Liver (tissue), 3 donors: ENCODE measurements at regions not wholly inside any gene's neighbourhood (a gene's known extent, or its start where the extent isn't known, plus 50 kb on each side); places are given as distances from the start of the nearest gene placed in this dataset.

Experiments used
- EGR1 ChIP-seq, 2 donors: IDR thresholded peaks; 2 replicates each; pipeline ENCODE4 v1.6.1; 2016 to 2018; ENCODE audit warnings: antibody characterized with exemption in 2 of 2, low read depth in 2 of 2
- HNF4A ChIP-seq, 2 donors: conservative IDR thresholded peaks; 2 replicates each; pipeline ENCODE4 v1.6.1; 2016; ENCODE audit warnings: antibody characterized with exemption in 2 of 2, mild to moderate bottlenecking in 2 of 2
- RAD21 ChIP-seq, 2 donors: IDR thresholded peaks; 2 replicates each; pipeline ENCODE4 v1.6.1; 2016; ENCODE audit warnings: antibody characterized with exemption in 2 of 2, mild to moderate bottlenecking in 2 of 2
- YY1 ChIP-seq: IDR thresholded peaks from 2 replicates; pipeline ENCODE4 v1.6.1; 2016; ENCODE audit warnings: antibody characterized with exemption, mild to moderate bottlenecking
- TF ChIP-seq, protein P1 (sequence below): IDR thresholded peaks from 2 replicates; pipeline ENCODE4 v1.6.1; 2016; ENCODE audit warnings: antibody characterized with exemption
- TF ChIP-seq, protein P2 (sequence below): fragments of 150-350 bp; IDR thresholded peaks from 2 replicates; pipeline ENCODE4 v1.5.1; 2017; ENCODE audit warnings: improper control_type of control experiment, low read depth, low read length; ENCODE audit not compliant: missing input control
- TF ChIP-seq, protein P3 (sequence below): IDR thresholded peaks from 2 replicates; pipeline ENCODE4 v1.6.1; 2016; ENCODE audit warnings: antibody characterized with exemption
- donor health status: healthy.
- donor health status: healthy.

DNA sequence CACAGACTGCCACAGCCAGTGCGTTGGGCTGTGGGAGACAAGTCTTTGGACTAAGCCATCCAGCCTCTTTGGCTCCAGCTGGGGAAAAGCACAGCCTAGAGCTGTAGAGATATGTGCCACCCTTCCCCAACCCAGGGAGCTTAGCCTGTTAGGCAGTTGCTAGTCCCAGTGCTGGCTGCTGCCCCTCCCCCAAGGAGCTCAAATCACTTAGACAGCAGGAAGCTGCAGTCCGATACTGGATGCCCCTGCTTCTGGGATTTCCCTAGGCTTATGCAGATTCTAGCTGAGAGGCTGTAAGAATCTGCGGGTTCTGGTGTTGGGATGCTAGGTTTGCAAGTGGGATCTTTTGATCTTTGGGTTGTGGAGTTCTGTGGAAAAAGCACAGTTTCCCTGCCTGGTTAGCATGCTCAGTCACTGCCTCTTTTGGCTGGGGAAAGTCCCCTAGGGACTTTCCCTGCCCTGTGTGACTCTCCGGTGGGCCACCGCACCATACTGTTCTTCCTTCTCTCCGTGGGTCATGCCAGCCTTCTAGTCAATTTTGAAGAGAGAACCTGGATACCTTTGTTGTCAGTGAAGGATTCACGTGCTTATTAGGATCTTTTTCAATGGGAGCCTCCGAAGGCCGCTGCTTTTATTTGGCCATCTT is 792.0 kb downstream of the KCNA4 start:
- TF ChIP-seq, protein P1, sequence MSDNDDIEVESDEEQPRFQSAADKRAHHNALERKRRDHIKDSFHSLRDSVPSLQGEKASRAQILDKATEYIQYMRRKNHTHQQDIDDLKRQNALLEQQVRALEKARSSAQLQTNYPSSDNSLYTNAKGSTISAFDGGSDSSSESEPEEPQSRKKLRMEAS: no peak
- TF ChIP-seq, protein P2, sequence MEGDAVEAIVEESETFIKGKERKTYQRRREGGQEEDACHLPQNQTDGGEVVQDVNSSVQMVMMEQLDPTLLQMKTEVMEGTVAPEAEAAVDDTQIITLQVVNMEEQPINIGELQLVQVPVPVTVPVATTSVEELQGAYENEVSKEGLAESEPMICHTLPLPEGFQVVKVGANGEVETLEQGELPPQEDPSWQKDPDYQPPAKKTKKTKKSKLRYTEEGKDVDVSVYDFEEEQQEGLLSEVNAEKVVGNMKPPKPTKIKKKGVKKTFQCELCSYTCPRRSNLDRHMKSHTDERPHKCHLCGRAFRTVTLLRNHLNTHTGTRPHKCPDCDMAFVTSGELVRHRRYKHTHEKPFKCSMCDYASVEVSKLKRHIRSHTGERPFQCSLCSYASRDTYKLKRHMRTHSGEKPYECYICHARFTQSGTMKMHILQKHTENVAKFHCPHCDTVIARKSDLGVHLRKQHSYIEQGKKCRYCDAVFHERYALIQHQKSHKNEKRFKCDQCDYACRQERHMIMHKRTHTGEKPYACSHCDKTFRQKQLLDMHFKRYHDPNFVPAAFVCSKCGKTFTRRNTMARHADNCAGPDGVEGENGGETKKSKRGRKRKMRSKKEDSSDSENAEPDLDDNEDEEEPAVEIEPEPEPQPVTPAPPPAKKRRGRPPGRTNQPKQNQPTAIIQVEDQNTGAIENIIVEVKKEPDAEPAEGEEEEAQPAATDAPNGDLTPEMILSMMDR: no peak
- no peak for TF ChIP-seq RAD21 (IDR thresholded peaks at IDR 0.05)
- TF ChIP-seq HNF4A (conservative IDR thresholded peaks at IDR 0.05): no peak
- TF ChIP-seq, protein P3, sequence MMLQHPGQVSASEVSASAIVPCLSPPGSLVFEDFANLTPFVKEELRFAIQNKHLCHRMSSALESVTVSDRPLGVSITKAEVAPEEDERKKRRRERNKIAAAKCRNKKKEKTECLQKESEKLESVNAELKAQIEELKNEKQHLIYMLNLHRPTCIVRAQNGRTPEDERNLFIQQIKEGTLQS: no peak
- TF ChIP-seq EGR1 (IDR thresholded peaks at IDR 0.05; ENCODE audit: low read depth in 2 of 2): no peak
- no peak for TF ChIP-seq YY1
